ENCODE measurements at regions not wholly inside any gene's neighbourhood (a gene's known extent, or its start where the extent isn't known, plus 50 kb on each side); places are given as distances from the start of the nearest gene placed in this dataset.

- TF ChIP-seq YY1 (IDR thresholded peaks at IDR 0.05; ENCODE audit: insufficient read depth, insufficient read length): no peak
- no peak for TF ChIP-seq SUZ12 (IDR thresholded peaks at IDR 0.05; ENCODE audit: extremely low read depth, insufficient read depth, insufficient read length)
- no peak for TF ChIP-seq ZNF274 (IDR thresholded peaks at IDR 0.05; ENCODE audit: low read depth, low read length)
These were observed 461.6 kb upstream of the DPP6 start for GRCh38 chr7:153590571-153590970.

Measured in NT2/D1 (cell line).